ENCODE measurements at regions not wholly inside any gene's neighbourhood (a gene's known extent, or its start where the extent isn't known, plus 50 kb on each side); places are given as distances from the start of the nearest gene placed in this dataset.
"Not testable (repeated sequence)": the region's sequence is repeated elsewhere in the genome, so short reads cannot be mapped to it uniquely, and the experiment has no call there.

DNA sequence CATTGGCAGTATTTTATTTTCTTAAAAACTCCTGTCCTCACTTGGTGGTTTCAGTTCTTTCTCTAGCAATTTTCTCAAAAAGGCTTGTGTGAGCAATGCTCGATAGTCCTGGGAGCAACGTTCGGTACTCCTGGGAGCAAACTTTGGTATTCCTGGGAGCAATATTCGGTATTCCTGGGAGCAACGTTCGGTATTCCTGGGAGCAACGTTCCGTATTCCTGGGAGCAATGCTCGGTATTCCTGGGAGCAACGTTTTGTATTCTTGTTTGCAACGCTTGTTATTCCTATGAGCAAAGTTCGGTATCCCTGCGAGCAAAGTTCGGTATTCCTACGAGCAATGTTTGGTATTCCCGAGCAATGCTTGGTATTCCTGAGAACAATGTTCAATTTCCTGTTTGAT is 362.0 kb upstream of the ADARB2 start:
- DNase-seq (ENCODE audit: low spot score) = no peak

DNA sequence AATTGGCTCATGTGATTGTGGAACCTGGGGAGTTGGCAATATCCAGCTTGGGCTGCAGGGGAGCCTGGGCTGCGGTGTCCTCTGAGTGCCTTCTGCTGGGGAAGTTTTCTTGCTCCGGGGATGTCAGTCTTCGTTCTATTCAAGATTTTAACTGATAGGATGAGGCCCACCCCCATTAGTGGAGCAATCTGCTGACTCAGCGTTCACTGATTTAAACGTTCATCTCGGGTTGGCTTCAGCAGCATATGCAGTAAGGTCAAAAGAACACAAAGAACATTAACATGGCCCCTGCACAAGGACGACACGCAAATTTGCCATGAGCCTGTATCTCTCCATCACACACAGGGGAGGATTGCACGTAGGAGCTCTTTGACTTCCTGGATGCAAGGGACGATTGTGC is 360.6 kb upstream of the ADARB2 start:
- DNase-seq (ENCODE audit: low spot score) = no peak

DNA sequence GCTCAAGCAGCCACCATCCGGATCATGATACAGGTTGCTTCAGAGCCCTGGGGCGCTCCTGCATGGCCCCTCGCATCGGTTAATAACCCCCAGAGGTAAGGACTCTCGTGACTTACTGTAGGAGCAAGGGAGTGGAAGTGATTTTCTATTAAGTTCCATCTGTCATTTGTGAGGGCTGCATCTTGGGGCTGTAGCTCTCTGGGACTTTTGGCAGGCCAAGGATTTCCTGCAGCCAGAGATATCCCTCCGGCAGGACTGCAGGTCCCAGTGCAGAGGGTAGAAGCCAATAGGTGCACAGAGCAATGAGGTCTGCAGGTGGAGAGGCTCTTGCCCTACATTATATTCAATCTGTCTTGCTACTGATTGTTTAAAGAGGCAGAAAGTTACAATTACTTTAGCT is 356.8 kb upstream of the ADARB2 start:
- DNase-seq (ENCODE audit: low spot score) = no peak

DNA sequence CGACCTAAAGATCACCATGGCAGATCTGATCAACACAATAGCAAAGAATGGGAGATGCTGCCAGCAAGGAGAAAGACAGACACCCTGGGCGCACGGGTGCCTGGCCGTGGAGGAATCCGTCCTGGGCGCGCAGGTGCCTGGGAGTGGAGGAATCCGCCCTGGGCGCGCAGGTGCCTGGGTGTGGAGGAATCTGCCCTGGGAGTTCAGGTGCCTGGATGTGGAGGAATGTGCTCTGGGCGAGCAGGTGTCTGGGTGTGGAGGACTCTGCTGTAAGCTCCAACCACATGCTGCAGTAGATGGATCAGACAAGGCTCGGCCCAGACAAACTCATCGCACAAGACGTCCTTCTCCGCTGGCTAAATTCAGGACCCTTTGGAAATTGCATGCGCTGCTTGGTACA is 346.3 kb upstream of the ADARB2 start:
- DNase-seq (ENCODE audit: low spot score) = no peak

DNA sequence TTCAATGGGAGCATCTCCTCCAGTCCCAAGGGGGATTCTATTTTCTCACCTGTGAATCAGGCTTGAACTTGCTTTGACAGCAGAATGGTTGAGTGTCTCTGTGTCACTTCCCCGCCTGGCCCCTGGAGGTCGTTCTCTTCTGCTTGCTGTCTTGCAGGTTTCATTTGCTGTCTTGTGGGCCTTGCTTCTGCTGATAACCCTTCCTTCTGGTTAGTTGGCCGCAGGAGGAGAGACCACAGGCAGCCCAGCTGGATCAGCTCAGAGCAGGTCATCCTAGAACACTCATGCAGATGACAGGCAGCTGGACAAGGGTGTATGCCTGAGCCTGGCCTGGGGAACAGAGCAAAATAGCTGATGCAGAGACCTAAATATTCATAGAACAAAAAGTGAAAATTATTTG is 344.2 kb upstream of the ADARB2 start:
- no peak for DNase-seq (ENCODE audit: low spot score)

DNA sequence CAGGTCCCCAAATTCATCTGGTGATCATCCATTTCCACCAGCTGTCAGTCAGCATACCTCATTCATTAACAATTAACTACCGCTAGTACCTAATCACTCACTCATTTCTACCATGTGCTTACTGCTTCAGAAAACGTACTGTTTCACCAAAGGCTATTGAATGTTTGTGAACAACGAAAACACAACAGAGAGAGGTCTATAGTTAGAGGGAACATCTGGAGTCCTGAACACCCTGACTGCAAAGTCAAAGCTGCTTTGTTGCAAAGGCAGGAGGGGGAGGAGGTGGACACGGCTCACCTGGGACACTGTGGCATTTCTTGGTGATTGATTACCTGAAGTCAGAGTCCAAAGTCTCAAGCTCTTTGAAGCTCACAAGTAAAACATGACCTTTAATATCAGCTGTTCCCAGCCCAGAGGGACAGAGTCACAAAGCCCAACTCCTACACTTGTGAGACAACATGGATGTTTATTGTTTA is 342.3 kb upstream of the ADARB2 start:
- peak; percentile 76 for DNase-seq (ENCODE audit: low spot score)

DNA sequence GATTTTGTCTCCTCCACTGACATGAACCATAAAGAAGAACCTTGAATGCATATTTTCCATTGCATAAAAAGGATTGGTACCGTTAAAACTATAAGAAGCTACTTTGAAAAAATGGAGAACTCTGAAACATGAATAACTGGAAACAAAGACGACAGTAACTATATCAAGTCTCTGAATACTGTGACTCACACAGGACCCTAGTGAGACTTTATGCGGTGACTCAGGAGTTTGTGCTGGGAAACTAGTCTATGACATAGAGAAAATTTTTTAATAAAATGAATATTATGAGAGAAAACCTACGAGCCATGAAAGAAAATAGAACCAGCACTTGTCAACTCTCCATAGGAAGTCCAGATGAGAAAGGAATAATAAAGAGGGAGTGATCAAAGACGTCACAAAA is 339.9 kb upstream of the ADARB2 start:
- peak; percentile 50 for DNase-seq (ENCODE audit: low spot score)

DNA sequence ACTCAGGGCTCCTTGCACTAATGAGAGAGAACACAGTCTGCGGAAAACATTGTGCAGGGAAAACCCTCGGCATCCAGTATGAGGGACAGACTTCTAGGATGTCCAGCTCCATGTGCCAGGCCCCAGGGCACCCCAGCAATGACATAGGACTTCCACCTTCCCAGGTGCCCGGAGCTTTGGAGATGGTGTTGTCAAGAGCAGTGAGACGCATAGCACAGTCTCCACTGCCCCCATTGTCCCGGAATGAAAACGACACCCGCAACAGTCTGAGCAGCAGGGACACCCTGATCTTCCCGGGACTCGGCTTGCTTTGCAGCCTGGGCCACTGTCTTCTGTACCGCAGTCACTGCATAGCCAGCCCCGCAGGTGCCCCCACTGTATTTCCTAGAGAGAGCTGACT is 339.2 kb upstream of the ADARB2 start:
- DNase-seq (ENCODE audit: low spot score) = no peak

DNA sequence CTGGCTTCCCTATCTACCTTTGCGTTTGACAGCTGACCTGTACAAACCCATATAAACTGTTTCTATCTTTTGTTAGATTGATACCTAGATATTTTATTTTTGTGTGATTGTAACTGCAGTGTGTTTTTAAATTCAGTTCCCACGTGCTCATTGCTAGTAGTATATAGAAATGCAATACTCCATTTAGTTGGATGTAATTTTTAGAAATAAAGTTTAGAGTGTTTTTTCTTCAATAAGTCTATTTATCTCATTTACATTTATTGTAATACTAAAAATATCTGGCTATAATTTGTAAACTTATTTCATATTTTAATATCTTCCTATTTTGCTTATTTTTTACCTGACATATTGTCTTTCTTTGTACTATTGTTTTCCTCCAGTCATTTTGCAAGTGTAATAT is 329.7 kb upstream of the ADARB2 start:
- no peak for DNase-seq (ENCODE audit: low spot score)

DNA sequence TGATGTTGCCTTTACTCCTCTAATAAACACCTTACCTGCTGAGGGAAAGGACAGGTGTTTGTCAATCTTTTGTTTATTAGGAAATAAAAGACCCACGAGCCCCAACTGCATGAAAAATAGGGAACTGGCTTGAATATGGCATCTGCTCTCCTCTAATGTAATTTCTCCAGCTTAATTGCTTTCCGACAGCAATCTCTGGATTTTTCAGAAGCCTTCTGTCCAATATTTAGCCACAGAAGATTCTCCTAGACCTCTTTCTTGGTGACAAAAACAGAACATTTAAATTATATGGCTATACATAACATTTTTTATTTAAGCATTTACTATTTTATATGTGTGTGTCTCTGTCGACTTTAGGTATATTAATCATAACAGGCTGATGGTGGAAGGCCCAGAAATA is 317.4 kb upstream of the ADARB2 start:
- no peak for DNase-seq (ENCODE audit: low spot score)

DNA sequence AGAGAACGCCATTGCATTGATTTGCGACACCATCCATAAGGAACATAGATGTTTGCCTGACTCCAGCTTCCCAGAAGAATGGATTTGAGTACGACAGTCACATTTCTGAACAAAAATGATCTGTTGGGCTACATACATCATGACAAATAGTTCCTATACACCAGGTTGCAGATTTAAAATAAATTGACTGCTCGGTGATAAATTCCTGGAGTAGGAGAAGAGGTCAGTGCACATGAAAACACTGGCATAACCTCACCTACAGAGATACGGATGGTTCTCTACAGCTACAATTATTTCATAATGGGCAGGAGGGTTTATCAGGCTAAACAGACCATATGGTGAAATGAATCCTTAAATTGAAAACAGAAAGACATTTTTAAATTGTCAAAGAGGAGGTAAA is 316.5 kb upstream of the ADARB2 start:
- DNase-seq (ENCODE audit: low spot score) = no peak

DNA sequence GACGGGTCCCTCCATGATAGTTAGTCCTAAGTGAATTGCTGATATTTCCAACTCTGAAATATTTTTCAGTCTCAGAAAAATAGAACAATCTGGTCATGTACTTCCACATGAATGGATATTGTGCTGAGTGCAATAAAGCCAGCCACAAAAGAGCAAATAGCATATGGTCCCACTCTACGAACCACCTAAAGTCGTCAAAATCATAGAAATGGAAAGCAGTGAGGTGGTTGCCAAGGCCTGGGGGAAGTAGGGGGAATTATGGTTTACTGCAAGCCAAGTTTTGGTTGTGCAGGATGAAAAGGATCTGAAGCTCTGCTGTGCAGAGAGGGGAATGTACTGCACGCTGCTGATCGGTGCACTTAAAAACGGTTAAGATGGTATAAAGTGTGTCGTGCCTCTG is 313.8 kb upstream of the ADARB2 start:
- DNase-seq (ENCODE audit: low spot score) = no peak

DNA sequence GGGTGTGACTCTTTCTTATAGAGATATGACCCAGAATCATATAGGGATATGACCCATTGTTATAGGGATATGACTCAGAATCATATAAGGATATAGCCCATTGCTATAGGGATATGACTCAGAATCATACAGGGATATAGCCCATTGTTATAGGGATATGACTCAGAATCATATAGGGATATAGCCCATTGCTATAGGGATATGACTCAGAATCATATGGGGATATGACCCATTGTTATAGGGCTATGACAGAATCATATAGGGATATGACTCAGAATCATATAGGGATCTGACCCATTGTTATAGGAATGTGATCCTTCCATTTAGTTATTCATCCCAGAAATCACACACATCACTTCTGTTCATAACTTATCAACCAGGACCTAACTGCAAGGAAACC is 312.2 kb upstream of the ADARB2 start:
- no peak for DNase-seq (ENCODE audit: low spot score)

DNA sequence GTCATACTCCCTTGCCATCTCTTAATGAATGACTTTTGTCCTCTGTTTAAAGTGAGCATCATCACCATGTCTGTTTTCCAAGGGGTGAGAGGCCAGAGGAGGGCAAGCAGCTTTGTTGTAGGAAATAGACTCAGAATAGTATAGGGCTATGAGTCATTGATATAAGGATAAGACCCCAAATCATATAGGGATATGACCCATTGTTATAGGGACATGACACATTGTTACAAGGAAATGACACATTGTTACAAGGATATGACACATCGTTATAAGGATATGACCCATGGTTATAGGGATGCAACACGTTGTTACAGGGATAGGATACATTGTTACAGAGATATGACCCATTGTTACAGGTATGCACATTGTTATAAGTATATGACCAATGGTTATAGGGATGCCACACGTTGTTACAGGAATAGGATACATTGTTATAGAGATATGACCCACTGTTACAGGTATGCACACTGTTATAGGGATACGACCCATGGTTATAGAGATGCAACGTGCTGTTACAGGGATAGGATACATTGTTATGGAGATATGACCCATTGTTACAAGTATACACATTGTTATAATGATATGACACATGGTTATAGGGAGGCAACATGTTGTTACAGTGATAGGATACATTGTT is 311.1 kb upstream of the ADARB2 start:
- DNase-seq (ENCODE audit: low spot score) = peak; percentile 39

DNA sequence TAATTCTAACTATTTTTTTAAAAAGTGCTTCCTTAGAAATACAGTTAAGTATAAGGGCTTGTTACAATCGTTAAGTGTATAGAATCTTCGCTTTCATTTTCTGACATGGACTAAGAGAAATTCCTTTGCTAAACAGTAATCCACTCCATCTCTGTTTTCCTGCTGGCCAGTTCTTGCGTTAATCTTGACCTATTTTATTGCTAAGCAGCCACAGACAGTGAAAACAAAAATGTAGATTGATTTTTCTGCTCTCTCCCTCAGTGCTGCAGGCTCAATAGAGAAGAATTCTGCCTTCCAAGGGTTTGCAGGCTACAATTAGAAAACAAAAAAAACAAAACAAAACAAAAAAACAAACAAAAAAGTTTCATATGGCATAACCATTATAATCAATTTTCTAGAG is 310.4 kb upstream of the ADARB2 start:
- DNase-seq (ENCODE audit: low spot score) = no peak

DNA sequence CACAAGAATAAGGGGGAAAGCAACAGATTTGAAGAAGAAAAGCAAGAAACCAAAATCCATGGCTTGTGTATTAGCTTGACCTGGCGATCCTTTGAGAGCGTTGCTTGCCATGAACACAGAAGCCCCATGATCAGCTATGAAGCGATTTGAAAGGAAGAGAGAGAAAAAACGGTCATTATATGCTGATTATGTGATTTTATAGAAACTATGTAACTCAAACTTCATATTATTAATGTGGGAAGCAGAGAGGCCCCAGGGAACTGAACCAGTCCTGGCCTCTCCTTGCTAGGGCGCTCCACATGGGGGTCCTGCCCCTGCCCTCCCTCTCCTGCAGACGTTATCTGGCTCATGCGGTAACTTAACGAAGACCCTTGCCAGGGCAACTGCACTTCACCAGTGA is 306.1 kb upstream of the ADARB2 start:
- no peak for DNase-seq (ENCODE audit: low spot score)

DNA sequence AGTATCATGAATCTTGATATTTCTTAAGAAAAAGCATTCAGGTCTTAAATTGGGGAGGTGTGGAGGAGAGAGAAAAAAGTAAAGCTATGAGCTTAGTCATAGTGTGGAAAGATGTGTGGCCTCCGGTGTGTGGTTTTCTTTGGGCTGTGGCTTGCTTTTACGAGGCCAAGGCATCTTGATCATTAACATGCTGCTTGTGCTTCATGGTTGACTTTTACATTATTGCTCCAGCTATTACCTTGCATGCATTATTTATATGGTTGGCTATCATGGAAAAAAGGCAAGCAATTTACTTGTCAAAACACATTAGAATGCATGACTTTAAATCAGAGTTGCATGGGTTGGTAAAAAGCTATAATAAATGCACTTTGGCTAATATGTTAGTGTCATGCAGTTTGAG is 300.7 kb upstream of the ADARB2 start:
- no peak for DNase-seq (ENCODE audit: low spot score)

DNA sequence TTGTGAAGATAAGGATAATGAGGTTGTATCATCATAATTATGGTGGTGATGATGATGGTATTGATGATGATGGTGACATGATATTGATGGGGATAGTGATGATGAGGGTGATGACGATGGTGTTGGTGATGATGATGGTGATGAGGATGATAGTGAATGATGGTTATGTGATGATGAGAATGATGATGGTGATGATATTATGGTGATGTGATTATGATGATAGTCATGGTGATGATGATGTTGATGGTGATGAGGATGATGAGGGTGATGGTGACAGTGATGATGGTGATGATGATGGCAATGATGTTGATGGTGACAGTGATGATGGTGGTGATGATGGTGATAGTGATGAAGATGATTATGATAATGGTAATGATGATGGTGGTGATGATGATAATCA is 299.9 kb upstream of the ADARB2 start:
- no peak for DNase-seq (ENCODE audit: low spot score)

DNA sequence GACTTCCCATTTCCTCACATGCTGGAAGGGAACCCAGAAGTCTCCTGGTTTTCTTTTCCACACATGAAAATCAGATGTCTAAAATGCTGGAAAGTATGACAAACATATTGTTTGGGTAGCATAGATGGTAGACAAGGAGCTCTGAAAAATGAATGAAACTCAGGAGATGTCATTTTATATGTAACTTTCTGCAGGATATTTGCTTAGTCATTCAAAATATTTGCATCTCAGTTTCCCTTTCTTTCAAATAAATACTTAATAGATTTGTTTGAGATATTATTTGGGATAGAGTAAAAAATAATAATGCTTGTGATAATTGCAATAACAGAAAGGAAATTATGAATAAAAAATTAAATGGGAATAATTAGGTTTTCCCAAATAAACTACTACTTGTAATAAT is 298.9 kb upstream of the ADARB2 start:
- DNase-seq (ENCODE audit: low spot score) = no peak

DNA sequence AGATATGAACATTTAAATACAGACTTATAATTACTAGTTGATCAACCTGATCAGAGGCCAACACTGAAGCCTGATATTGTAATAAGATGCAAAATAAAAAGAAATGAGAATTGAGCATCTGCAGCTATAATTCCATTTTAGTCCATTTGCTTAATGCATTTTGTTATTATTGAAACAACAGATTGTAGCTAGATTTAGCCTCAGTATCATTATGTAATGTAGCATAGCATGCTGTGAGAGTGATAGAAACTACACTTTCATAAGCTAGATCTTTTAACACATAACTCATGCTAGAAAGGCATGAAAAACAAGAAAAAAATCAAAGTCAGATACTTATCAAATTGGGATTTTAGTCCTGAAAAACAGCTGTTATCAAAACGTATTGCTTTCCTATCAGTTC is 292.7 kb upstream of the ADARB2 start:
- DNase-seq (ENCODE audit: low spot score) = no peak

DNA sequence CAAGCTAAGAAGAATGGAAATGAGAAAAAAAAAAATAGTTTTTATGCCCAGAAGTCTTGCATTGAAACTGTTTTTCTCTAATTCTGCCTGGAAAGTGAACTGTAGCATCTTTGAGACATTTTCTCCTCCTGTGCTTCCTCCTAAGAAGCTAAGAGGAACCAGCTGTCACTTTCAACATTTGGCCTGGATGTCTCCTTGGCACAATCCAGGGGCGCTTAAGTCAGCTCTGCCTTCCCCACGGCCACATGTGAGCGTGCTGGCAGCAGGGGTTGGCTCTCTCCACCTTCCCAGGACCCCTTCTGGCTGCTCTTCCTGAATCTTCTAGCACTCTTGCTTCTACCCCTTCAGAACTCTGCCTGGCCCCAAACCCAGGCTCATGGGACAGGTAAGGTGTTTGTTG is 289.6 kb upstream of the ADARB2 start:
- DNase-seq (ENCODE audit: low spot score) = no peak

DNA sequence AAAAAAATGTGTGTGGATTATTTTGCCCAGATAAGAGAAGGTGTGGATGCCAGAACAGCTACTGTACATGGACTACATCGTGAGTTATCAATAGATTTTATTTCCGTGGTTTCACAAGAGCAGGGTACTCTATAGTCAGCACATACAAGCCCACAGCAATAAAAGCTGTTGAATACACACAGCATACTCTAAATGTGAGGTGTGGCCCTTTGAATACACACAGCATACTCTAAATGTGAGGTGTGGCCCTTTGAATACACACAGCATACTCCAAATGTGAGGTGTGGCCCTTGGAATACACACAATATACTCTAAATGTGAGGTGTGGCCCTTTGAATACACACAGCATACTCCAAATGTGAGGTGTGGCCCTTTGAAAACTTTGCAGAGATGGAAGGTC is 287.4 kb upstream of the ADARB2 start:
- DNase-seq (ENCODE audit: low spot score) = not testable (repeated sequence)

DNA sequence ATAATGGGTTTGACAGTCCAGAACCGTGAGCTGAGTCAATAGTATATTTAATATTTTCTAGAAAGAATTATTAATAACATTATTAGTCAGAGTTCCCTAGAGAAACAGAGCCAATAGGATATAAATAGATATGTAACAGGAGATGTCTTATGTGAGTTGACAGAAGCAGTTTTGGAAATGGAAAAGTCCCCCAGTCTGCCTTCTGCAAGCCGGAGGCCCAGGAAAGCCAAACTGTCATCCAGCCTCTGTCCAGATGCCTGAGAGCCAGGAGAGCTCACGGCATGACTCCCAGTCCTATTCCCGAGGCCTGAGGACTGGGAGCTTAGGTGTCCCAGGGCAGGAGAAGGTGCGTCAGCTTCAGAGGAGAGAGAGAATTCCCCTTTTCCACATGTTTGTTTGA is 286.4 kb upstream of the ADARB2 start:
- DNase-seq (ENCODE audit: low spot score) = no peak

DNA sequence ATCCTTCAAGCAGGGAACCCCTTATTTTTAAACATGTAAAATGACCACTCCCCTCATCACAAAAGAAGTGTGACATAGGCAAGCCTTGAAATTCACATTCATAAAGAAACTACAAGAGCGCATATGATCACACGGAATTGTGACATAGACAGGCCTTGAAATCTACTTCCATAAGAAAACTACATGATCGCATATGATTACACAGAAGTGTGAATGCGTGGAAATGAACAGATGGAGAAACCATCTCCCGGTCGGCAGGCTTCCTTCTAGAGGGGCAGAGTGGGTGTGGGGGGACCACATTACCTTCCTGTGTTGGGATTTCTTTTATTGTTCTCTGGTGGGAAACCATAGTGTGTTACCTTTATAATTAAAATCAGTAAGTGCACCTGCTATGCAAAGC is 285.1 kb upstream of the ADARB2 start:
- no peak for DNase-seq (ENCODE audit: low spot score)

DNA sequence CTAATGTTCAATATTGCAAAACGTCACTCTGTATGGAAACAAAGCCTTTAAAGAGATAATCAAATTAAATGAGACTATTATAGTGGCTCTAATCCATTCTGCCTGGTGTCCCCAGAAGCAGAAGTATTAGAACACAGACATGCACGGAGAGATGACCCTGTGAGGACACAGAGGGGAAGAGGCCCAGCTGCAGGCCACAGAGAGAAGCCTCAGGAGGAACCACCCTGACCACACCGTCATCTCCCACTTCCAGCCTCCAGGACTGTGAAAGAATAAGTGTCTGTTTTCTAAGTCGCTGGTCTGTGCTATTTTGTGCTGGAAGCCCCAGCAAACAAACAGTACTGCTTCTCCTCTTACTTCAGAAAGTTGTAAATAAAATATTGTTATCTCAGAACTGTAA is 283.5 kb upstream of the ADARB2 start:
- no peak for DNase-seq (ENCODE audit: low spot score)

Data from kidney tubule cell (primary cell).